DMS153 treated with DMSO at 0.1 percent for 48 hours (cell line): ENCODE measurements at regions not wholly inside any gene's neighbourhood (a gene's known extent, or its start where the extent isn't known, plus 50 kb on each side); places are given as distances from the start of the nearest gene placed in this dataset.

Experiments used
- DNase-seq: peaks from one replicate; lab custom pipeline; 2025; ENCODE audit not compliant: unreplicated experiment; lab: John Stamatoyannopoulos, UW

GRCh38 chr11:91871791-91872190, 352.8 kb upstream of the FAT3 start:
- peak; percentile 28 for DNase-seq

- no peak for DNase-seq
Observed at GRCh38 chr11:91871048-91871447, 353.6 kb upstream of the FAT3 start.

- no peak for DNase-seq
Observed at GRCh38 chr11:91869686-91870085, 354.9 kb upstream of the FAT3 start.

- no peak for DNase-seq
Observed at GRCh38 chr11:91866642-91867041, 358.0 kb upstream of the FAT3 start.

GRCh38 chr11:91860661-91861060, 364.0 kb upstream of the FAT3 start:
- no peak for DNase-seq

GRCh38 chr11:91859666-91860065, 365.0 kb upstream of the FAT3 start:
- no peak for DNase-seq

GRCh38 chr11:91857179-91857578, 367.4 kb upstream of the FAT3 start:
- no peak for DNase-seq

GRCh38 chr11:91854780-91855179, 369.8 kb upstream of the FAT3 start:
- DNase-seq = no peak

- no peak for DNase-seq
Observed at GRCh38 chr11:91854171-91854570, 370.4 kb upstream of the FAT3 start.

GRCh38 chr11:91851908-91852307, 372.7 kb upstream of the FAT3 start:
- no peak for DNase-seq

GRCh38 chr11:91850533-91851275, 373.9 kb upstream of the FAT3 start:
- DNase-seq = no peak

GRCh38 chr11:91850021-91850420, 374.6 kb upstream of the FAT3 start:
- no peak for DNase-seq

GRCh38 chr11:91846649-91847048, 378.0 kb upstream of the FAT3 start:
- DNase-seq = no peak

- no peak for DNase-seq
Observed at GRCh38 chr11:91846002-91846401, 378.6 kb upstream of the FAT3 start.

- DNase-seq = no peak
Observed at GRCh38 chr11:91840640-91841240, 383.9 kb upstream of the FAT3 start.

GRCh38 chr11:91837411-91838330, 386.9 kb upstream of the FAT3 start:
- no peak for DNase-seq

- no peak for DNase-seq
Observed at GRCh38 chr11:91835051-91835560, 389.5 kb upstream of the FAT3 start.

- DNase-seq = no peak
Observed at GRCh38 chr11:91828901-91829300, 395.7 kb upstream of the FAT3 start.

- DNase-seq = no peak
Observed at GRCh38 chr11:91825777-91826176, 398.8 kb upstream of the FAT3 start.

GRCh38 chr11:91823252-91823830, 401.3 kb upstream of the FAT3 start:
- DNase-seq = no peak

GRCh38 chr11:91822805-91823204, 401.8 kb upstream of the FAT3 start:
- no peak for DNase-seq
